ENCODE measurements at regions not wholly inside any gene's neighbourhood (a gene's known extent, or its start where the extent isn't known, plus 50 kb on each side); places are given as distances from the start of the nearest gene placed in this dataset.
A peak's percentile ranks its signal among the peaks of the same experiment; 100 is the strongest.
"Not testable (repeated sequence)": the region's sequence is repeated elsewhere in the genome, so short reads cannot be mapped to it uniquely, and the experiment has no call there.

DNA sequence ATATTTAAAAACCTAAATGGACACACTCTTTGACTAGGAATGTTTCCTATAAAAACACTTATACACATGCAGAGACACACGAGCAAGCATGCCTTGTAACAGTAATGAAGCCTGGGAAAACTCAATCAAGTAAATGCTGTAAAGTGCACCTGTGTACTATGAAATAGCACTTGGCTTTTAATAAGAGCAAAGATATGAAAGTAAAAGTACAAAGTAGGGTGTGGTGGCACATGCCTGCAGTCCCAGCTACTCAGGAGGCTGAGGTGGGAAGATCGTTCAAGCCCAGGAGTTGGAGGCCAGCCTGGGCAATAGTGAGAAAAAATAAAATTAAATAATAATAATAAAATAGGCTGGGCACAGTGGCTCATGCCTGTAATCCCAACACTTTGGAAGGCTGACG is 166.9 kb upstream of the GRK3 start:
- DNase-seq = no peak

GRCh38 chr22:25398591-25399062 is 165.8 kb upstream of the GRK3 start:
- DNase-seq = peak; percentile 60

- DNase-seq = no peak
Measured at GRCh38 chr22:25399649-25400151, 164.8 kb upstream of the GRK3 start.

GRCh38 chr22:25402160-25402500 is 162.3 kb upstream of the GRK3 start:
- no peak for DNase-seq

GRCh38 chr22:25402501-25403283 is 161.8 kb upstream of the GRK3 start:
- no peak for DNase-seq

DNA sequence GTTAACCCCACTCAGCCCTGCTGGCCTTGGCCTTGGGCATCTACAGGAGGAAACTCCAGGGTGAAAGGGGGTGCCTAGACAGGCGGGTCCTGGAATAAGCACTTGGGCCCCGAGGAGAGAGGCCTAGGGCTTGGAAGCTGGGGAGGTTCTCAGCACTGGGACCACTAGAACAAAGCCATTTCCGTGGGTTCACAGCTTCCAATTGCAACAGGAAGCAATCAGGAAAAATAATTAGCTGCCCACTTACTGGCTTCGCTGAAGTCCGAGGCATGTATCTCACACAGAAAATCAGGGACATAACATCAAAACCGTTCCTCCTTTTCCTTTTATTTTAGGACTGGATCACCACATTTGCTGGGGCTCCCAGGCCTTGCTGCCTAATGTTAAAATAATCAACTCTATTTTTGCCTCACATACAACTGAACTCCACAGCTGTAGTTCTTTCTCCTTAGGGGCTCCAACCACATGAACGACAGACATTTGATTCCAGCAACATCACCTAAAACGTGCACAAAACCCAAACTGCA is 161.1 kb upstream of the GRK3 start:
- no peak for DNase-seq

DNA sequence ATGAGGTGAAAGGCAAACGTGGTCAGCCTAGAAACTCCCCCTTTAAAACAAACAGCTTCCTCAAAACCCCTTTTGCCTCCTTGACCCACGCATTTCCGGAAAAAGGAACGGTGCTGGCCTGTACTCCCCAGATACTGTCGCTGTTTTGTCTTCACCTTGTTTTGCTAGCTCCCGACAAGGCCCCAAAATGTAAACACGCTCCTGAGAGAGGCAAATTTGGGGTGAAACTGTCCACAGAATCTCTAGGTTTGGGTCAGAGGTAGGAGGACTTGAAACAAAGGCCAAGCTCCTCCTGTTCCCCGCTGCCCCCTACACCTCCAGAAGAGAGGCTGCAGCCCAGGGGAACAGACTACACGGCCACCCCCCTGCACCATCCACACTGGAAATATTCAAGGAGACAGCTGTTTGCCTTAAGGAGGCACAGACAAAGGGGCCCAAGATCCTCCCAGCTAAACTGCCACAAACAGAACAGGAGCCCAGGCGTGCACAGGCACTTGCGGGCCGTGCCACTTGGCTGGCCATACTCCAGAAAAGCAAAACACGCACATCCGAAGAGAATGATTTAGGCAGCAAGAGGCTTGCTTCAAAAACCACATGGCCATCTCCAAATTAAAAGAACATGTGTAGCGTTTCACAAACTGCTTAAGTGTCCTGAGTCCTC is 160.5 kb upstream of the GRK3 start:
- no peak for DNase-seq

DNA sequence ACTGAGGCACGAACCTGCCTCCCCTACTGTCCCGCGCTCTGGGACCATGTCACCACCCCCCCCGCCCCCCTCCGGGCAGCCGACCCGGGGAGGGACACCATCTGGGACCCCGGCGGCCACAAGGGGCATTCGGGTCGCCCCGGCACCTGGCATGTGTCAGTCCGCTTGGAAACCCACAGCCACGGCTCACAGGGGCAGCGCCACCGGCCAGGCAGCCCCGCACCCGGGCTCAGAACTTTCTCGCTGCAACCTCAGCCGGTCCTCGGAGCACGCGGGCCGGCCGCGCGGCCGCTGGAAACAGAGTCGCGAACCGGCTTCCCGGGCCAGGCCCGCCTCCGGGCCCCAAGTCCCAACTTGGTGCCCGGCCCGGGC is 159.9 kb upstream of the GRK3 start:
- no peak for DNase-seq

- DNase-seq = peak; percentile 78
Measured at GRCh38 chr22:25404928-25405816, 159.3 kb upstream of the GRK3 start.

DNA sequence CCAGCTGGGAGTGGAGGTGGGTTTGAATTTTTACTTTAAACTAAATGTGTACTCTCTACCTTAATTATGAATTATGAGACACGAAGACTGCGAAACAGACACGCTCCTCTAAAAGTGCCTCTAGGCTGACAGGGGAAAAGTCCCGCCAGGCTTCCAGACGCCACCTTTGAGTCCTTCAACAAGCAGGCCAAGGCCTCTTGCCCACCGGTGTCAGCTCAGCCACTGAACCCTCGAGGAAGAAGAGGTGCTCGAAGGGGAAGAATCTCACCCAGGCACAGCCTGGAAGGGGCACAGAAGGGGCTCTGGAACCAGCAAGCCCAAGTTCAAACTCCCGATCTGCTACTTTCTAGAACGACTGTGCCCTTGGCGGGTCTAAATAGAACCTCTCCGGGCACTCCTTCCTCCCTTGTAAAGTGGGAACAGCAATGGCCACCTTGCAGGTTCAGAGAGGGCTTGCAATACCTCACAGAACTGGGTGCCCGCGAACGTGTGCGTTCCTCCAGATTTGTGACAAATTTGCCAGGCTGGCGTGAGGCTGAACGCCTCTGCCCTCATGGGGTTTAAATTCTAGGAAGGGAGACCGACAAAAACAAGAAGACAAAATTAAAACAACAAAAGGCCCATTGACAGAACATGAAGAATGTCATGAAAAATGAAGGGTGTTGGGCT is 158.5 kb upstream of the GRK3 start:
- no peak for DNase-seq

- DNase-seq = no peak
Measured at GRCh38 chr22:25406510-25407210, 157.8 kb upstream of the GRK3 start.

DNA sequence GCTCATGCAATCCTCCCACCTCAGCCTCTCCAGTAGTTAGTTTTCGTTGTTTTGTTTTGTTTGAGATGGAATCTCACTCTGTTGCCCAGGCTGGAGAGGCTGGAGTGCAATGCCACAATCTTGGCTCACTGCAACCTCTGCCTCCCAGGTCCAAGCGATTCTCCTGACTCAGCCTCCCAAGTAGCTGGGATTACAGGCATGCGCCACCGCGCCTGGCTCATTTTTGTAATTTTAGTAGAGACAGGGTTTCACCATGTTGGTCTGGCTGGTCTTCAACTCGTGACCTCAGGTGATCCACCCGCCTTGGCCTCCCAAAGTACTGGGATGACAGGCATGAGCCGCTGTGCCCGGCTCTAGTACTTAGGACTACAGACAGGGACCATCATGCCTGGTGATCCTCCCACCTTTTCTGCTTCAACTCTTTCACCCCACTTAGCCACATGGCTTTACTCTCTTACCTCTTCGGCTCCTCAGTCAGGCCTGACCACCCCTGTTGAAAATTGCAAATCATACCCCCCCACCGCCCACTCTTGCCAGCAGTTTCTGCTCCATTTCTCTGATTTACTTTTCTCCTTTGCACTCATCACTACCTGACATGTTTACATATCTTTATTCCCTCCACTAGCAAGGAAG is 157.1 kb upstream of the GRK3 start:
- no peak for DNase-seq

DNA sequence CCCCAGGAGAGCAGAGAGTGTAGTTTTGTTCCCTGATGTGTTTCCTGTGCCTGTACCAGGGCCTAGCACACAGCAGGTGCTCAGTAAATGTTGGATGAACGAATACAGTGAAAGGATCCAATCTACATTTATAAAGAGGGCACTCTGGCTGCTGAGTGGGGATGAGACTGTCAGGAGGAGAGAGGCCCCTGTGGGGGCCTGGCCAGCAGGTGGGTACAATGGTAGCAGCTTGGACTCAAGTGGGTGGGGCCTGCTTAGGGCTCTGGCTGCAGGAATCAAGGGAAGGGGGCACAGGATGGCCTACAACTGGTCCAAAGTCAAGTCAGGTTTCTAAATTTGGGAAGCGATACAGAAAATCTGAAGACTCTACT is 156.6 kb upstream of the GRK3 start:
- no peak for DNase-seq

DNA sequence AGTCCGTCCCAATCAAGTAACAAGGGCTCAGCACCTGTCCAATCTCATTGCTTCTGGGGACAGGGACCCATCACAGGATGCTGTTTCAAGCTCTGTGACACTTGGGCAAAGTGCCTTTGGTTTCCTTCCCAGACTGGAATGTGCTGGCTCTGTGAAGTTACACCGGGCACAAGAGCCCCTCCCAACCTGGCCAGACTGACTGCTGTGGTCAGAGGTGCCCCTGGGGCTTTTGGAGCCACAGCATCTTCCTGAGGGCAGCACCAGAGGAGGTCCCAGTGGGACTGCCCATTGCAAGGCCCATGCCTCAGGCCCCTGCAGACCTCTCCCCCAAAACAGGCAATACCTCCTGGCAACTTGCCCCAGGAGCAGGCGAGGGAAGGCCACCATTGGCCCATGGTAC is 155.2 kb upstream of the GRK3 start:
- DNase-seq = no peak

DNA sequence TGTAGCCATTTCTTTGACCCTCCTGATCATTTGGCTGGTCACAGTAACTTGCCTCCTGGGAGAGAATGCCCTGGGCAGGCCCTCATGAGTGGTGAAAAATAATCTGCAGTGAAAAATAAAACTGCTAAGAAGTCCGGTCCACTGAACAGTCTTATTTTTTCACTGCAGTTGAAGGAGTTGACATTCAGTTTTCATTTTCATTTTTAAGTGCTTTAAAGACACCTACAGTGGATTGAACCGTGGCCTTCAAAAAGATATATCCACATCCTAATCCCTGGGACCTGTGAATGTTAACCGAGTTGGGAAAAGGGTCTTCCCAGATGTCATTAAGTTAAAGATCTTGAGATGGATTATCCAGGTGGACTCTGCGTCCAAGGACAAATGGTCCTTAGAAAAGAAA is 153.6 kb upstream of the GRK3 start:
- DNase-seq = no peak

- DNase-seq = no peak
Measured at GRCh38 chr22:25413620-25414019, 150.9 kb upstream of the GRK3 start.

GRCh38 chr22:25415731-25416130 is 148.7 kb upstream of the GRK3 start:
- not testable (repeated sequence) for DNase-seq

DNA sequence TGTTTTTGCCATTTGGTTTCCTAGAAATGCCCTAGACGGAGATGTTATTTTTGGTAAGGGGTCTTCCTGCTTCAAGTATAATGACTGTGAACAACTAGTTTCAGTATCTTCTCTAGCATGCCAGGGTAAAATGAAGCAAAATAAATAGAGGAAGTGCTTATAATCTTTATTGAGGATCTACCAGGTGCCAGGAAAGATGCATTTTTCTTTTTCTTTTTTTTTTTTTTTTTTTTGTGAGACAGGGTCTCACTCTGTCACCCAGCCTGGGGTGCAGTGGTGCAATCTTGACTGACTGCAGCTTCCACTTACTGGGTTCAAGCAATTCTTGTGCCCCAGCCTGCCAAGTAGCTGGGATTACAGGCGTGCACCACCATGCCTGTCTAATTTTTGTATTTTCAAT is 146.6 kb upstream of the GRK3 start:
- DNase-seq = not testable (repeated sequence)

GRCh38 chr22:25419247-25420113 is 145.0 kb upstream of the GRK3 start:
- no peak for DNase-seq

- DNase-seq = not testable (repeated sequence)
Measured at GRCh38 chr22:25420114-25420441, 144.4 kb upstream of the GRK3 start.

- no peak for DNase-seq
Measured at GRCh38 chr22:25420471-25420924, 144.0 kb upstream of the GRK3 start.
